ENCODE measurements at regions not wholly inside any gene's neighbourhood (a gene's known extent, or its start where the extent isn't known, plus 50 kb on each side); places are given as distances from the start of the nearest gene placed in this dataset.

DNA sequence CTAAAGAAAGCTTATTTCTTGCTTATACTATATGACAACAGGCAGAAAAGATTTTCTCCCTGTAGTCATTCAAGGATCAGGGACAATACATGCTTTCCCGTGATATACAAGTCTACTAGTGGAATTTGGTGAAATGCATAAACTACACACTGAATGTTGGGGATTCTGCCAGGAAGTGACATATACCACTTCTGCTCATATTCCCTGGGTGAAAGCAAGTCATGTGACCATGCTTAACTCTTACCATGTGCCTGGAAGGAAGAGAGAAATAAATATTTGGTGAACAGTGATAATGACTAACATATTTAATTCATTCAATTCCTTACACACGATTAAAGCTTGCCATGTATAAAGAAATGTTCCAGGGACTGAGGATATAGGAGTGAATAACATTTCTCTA is 534.6 kb downstream of the PPARGC1A start:
- no peak for TF ChIP-seq CTCF (conservative IDR thresholded peaks at IDR 0.05; ENCODE audit: low read depth, low read length)
- TF ChIP-seq EZH2 (IDR thresholded peaks at IDR 0.05; ENCODE audit: low read length, unreplicated experiment) = no peak
- no peak for TF ChIP-seq EZH2phosphoT487 (IDR thresholded peaks at IDR 0.05; ENCODE audit: borderline replicate concordance, low read length)

Data from PC-3 (cell line).